Heart right ventricle (tissue), 16 donors: ENCODE measurements at regions not wholly inside any gene's neighbourhood (a gene's known extent, or its start where the extent isn't known, plus 50 kb on each side); places are given as distances from the start of the nearest gene placed in this dataset.
A peak's percentile ranks its signal among the peaks of the same experiment; 100 is the strongest.

Experiments
- ATAC-seq, 8 donors: fragments of 200-7000 bp; cut with Tn5 transposase; one replicate each; pipeline ENCODE4 v1.9.1; 2020; ENCODE audit warnings: mild to moderate bottlenecking in 8 of 8, moderate library complexity in 8 of 8, moderate number of reproducible peaks in 1 of 8
- DNase-seq, 2 donors: peaks; one replicate each; pipeline ENCODE4 v3.0.0-alpha.2; 2020
- H3K27ac ChIP-seq, 10 donors: fragments of 200-600 bp; sonication (generic) in 2 of 10; one replicate each; pipeline versions ENCODE4 v1.5.0 to v1.8.0; 2020 to 2022; ENCODE audit warnings: mild to moderate bottlenecking in 3 of 10
- H3K27me3 ChIP-seq, 7 donors: fragments of 200-600 bp; one replicate each; pipeline ENCODE4 v1.8.0; 2021 to 2022; ENCODE audit warnings: mild to moderate bottlenecking in 2 of 7
- H3K36me3 ChIP-seq, 9 donors: fragments of 200-600 bp; sonication (generic) in 1 of 9; one replicate each; pipeline versions ENCODE4 v1.5.0 to v1.8.0; 2020 to 2022; ENCODE audit warnings: mild to moderate bottlenecking in 2 of 9
- H3K4me1 ChIP-seq, 9 donors: fragments of 200-600 bp; sonication (generic) in 1 of 9; one replicate each; pipeline versions ENCODE4 v1.5.0 to v1.8.0; 2020 to 2022; ENCODE audit warnings: mild to moderate bottlenecking in 4 of 9
- H3K4me3 ChIP-seq, 10 donors: fragments of 200-600 bp; sonication (generic) in 2 of 10; one replicate each; pipeline versions ENCODE4 v1.5.0 to v1.8.0; 2020 to 2022; ENCODE audit warnings: mild to moderate bottlenecking in 7 of 10, moderate library complexity in 2 of 10
- H3K9me3 ChIP-seq, 11 donors: fragments of 200-600 bp in 10 of 11; sonication (generic) in 2 of 11; one replicate each; pipeline versions ENCODE4 v1.5.0 to v1.8.0; 2013 to 2022; ENCODE audit warnings: mild to moderate bottlenecking in 2 of 11, control low read depth in 1 of 11, moderate library complexity in 1 of 11
- WGBS, 2 donors: extraction: QIAGEN DNeasy Blood & Tissue Kit; methylation state at CpG; one replicate each; pipeline ENCODE4 v1.1.7; 2013; ENCODE audit warnings: inconsistent platforms in 1 of 2; 5-methylcytosine and 5-hydroxymethylcytosine counted together
- intact Hi-C, 10 donors: fragments of 100-400 bp; cut with DNase I; formaldehyde crosslinking; loops; one replicate each; pipeline versions ENCODE4 v1.11.1 to v1.14.2; 2022
- TF ChIP-seq, protein P1 (sequence below), 9 donors: fragments of 200-600 bp; sonication (generic) in 2 of 9; IDR thresholded peaks; one replicate each; pipeline versions ENCODE4 v1.5.0 to v1.8.0; 2021 to 2022; ENCODE audit warnings: antibody characterized with exemption in 9 of 9, mild to moderate bottlenecking in 5 of 9, moderate library complexity in 1 of 9
- donor health status: Arrhythmogenic right ventricular cardiomyopathy.
- donor health status: ischemic (EF 13 %, LVEDD 7.1; RV severe dilation, severe dysfunction).
- donor health status: healthy with polysubstance abuse.
- donor health status: DM: no; HTN: yes; CAD: no.
- donor health status: DM: no; HTN: no; CAD: no.
- donor health status: ischemic (EF 25% LVEDD 6.9; RV normal size, moderate dysfunction).
- donor health status: ischemic (EF 25% LVEDD 5.7; RV mildly dilated, moderate dysfunction).
- donor health status: healthy.
- donor health status: DM: yes; HTN: yes; CAD: no.
- donor health status: Ischemic cardiomyopathy.
- donor health status: ischemic (EF 35%, LVEDD 5.7; RV mildly dilated, moderate dysfunction).
- donor health status: nonischemic (EF 11% LVEDD 7.7; RV severe dilation, severe dysfunction).
- donor health status: DM: yes; HTN: yes; CAD: no.
- donor health status: PGD.
- donor health status: ischemic (EF 29% LVEDD 5.4; RV normal size, mild dysfunction).
- donor health status: nonischemic (EF 23%, LVEDD 6.1; RV moderate dilation, normal function).

DNA sequence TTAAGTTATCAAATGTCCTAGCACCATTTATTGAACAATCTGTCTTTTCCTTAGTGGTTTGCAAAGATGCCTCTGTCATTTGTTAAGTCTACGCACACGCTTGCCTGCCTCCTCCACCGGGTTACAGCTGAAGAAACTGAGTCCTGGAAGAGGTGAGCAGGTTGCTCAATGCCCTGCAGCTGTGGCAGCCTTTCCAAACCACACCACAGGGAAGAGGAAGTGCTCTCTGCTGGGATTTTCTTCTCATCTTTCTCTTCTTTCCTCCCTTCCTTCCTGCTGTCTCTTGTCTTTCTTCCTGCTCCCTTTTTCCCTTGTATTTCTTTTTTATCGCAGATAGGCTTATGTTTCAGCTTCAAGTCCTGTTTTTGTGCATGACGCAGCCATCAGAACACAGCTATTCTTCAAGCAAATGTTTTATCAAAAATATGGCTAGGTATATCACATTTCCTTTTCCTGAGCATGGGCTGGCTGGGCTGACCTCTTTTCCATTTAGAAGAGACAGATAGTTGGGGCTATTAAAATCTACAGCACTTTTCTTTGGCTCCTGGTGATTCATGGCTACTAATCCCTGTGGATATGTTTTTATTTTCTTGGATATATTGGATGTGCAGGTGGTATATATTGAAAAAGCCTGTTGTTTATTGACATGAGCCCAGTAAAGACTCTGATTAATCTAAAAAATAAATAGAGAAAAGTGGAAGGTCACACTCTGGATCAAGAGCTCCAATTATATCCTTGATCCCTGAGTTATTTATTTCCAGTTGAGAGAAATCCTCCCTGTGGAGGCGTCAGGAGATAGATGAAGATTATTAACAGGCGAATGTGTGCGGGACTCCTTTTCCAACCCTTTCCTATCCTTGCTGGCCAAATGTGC is 214.6 kb downstream of the TSN start:
- peaks cover 2 to 29% (median 6%) of the 10 kb centered on the region in 9 donors for H3K4me1 ChIP-seq
- H3K9me3 ChIP-seq: no peaks in the 10 kb centered on the region
- TF ChIP-seq, protein P1, sequence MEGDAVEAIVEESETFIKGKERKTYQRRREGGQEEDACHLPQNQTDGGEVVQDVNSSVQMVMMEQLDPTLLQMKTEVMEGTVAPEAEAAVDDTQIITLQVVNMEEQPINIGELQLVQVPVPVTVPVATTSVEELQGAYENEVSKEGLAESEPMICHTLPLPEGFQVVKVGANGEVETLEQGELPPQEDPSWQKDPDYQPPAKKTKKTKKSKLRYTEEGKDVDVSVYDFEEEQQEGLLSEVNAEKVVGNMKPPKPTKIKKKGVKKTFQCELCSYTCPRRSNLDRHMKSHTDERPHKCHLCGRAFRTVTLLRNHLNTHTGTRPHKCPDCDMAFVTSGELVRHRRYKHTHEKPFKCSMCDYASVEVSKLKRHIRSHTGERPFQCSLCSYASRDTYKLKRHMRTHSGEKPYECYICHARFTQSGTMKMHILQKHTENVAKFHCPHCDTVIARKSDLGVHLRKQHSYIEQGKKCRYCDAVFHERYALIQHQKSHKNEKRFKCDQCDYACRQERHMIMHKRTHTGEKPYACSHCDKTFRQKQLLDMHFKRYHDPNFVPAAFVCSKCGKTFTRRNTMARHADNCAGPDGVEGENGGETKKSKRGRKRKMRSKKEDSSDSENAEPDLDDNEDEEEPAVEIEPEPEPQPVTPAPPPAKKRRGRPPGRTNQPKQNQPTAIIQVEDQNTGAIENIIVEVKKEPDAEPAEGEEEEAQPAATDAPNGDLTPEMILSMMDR (IDR thresholded peaks at IDR 0.05): no peak
- DNase-seq: no peak
- peaks cover 0 to 30% (median 4%) of the 10 kb centered on the region in 7 donors for H3K27me3 ChIP-seq
- H3K36me3 ChIP-seq: no peaks in the 10 kb centered on the region
- 51 to 56% methylated on average over 8 of the region's 8 CpGs for WGBS, 2 donors
- intact Hi-C loops: loop anchor here in 4 of 10 donors (10.0 kb wide), 3 partner anchors 135 to 485 kb away; no protein-coding TSS in a partner anchor
- ATAC-seq: peak in 3 of 8 donors; percentile 12 to 51 (median 44)
- H3K4me3 ChIP-seq: peak overlapping the region in 1 of 10 donors; percentile 2
- H3K27ac ChIP-seq: peak overlapping the region; percentile 26 to 67 (median 60)

DNA sequence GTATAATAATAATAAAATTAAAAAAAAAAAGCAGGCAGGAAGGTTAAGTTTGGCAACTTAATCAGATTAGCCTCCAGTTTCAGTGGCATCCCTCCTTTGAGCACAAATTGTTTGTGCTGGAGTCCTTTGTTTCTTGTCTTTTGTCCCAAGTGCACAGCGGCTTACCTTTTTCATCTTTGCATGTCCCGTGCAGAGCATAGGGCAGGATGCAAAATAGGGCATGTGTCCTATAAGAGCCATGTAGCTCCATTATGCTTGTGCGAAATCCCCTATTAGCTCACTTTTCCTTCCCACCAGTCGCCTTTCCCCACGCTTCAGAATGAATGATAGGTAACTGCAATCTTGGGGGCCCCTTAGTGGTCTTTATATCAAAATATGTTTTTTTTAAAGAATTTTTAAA is 216.8 kb downstream of the TSN start:
- ATAC-seq (no peak), DNase-seq (no peak)
- intact Hi-C loops: loop anchor here in 3 of 10 donors (10.0 kb wide), 3 partner anchors 137 to 483 kb away; no protein-coding TSS in a partner anchor
- Histone ChIP-seq H3K4me3 (no peak overlapping the region), H3K27me3 (peaks cover 0 to 30% (median 4%) of the 10 kb centered on the region in 7 donors), H3K36me3 (no peaks in the 10 kb centered on the region), H3K4me1 (peaks cover 3 to 36% (median 9%) of the 10 kb centered on the region in 9 donors), H3K27ac (no peak overlapping the region), H3K9me3 (no peaks in the 10 kb centered on the region)
- TF ChIP-seq, protein P1 (IDR thresholded peaks at IDR 0.05): no peak
- WGBS, 2 donors: 89 to 90% methylated on average over 5 of the region's 5 CpGs

DNA sequence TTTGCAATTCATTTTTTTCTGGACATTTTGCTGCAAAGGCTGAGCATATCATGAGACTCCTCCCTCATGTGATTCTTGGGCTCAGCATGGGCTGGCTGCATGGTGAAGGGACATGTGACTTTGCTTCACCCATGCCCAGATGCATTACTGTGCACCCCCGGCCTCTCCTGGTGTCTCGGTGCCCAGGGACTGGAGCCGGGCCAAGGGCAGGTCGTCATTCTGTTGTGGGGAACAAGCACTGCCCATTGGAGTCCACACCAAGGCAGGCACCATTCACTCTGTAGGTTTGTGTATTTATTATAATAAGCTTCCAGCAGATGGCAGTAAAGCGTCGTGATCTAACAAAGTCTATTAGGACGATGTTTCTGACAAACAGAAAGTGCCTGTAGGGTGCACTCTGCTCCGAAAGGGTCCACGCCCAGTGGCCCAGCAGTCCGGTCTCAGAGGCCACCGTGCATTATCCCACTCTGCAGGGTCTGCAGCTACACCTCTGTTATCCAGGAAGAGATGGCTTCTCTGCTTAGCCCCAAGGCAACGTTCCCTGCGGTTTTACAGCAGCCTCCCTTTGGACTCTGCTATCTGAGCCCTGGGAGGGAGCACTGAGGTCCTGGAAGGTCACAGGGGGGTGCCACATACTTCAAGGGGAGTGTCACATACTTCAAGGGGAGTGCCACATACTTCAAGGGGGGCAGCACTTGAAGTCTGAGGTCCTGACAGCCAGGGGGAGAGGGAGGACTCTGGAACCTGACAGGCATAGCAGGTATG is 219.6 kb downstream of the TSN start:
- Histone ChIP-seq H3K27me3 (peaks cover 0 to 30% (median 4%) of the 10 kb centered on the region in 7 donors), H3K4me3 (peak overlapping the region in 8 of 10 donors; percentile 16 to 52 (median 42))

More for the DNA sequence above, 219.6 kb downstream of the TSN start:
- 3 to 6% methylated on average over 13 of the region's 13 CpGs for WGBS, 2 donors
- Histone ChIP-seq H3K4me1 (peaks cover 0 to 23% (median 9%) of the 10 kb centered on the region in 9 donors), H3K36me3 (no peaks in the 10 kb centered on the region), H3K9me3 (peaks cover 0 to 3% (median 0%) of the 10 kb centered on the region in 11 donors), H3K27ac (no peak overlapping the region)
- TF ChIP-seq, protein P1 (IDR thresholded peaks at IDR 0.05): peak; percentile 36 to 78 (median 63)
- DNase-seq: peak; percentile 35 to 48
- intact Hi-C loops: loop anchor here in 3 of 10 donors (10.0 kb wide), 3 partner anchors 140 to 480 kb away; no protein-coding TSS in a partner anchor
- peak; percentile 83 to 93 (median 87) for ATAC-seq
